Ascending aorta (tissue), 2 donors: ENCODE measurements at regions not wholly inside any gene's neighbourhood (a gene's known extent, or its start where the extent isn't known, plus 50 kb on each side); places are given as distances from the start of the nearest gene placed in this dataset.
"Not testable (repeated sequence)": the region's sequence is repeated elsewhere in the genome, so short reads cannot be mapped to it uniquely, and the experiment has no call there.

Experiments
- DNase-seq, 2 donors: peaks; one replicate each; pipeline ENCODE4 v3.0.0-alpha.2; 2019; ENCODE audit warnings: low spot score in 2 of 2
- H3K27ac ChIP-seq, 2 donors: fragments of 200-600 bp; sonication (generic); one replicate each; pipeline ENCODE4 v1.5.1; 2016 to 2017; ENCODE audit warnings: mild to moderate bottlenecking in 1 of 2
- H3K27me3 ChIP-seq: fragments of 200-600 bp; sonication (generic); one replicate; pipeline ENCODE4 v1.5.1; 2017
- H3K36me3 ChIP-seq, 2 donors: fragments of 200-600 bp; sonication (generic); one replicate each; pipeline ENCODE4 v1.5.1; 2016
- H3K4me1 ChIP-seq, 2 donors: fragments of 200-600 bp; sonication (generic); one replicate each; pipeline ENCODE4 v1.5.1; 2016 to 2017; ENCODE audit warnings: mild to moderate bottlenecking in 1 of 2
- H3K4me3 ChIP-seq, 2 donors: fragments of 200-600 bp; sonication (generic); one replicate each; pipeline ENCODE4 v1.5.1; 2016 to 2017; ENCODE audit warnings: mild to moderate bottlenecking in 1 of 2
- H3K9me3 ChIP-seq, 2 donors: fragments of 200-600 bp; sonication (generic); one replicate each; pipeline ENCODE4 v1.5.1; 2016
- CTCF ChIP-seq, 3 experiments: fragments of 200-600 bp in 2 of 3; fragments of 450-650 bp in 1 of 3; sonication (generic) in 2 of 3; IDR thresholded peaks; one replicate each; pipeline ENCODE4 v1.5.1; 2016 to 2019; ENCODE audit warnings: antibody characterized with exemption in 3 of 3, mild to moderate bottlenecking in 1 of 3, moderate library complexity in 1 of 3
- intact Hi-C: fragments of 100-400 bp; cut with DNase I; formaldehyde crosslinking; loops from one replicate; pipeline ENCODE4 v1.15.1; 2023

GRCh38 chr11:110514967-110515366, 85.2 kb downstream of the FDX1 start:
- intact Hi-C loops = no loop called here
- H3K27me3 ChIP-seq = no peaks in the 10 kb centered on the region
- no peak overlapping the region for H3K27ac ChIP-seq
- no peaks in the 10 kb centered on the region for H3K4me1 ChIP-seq
- no peaks in the 10 kb centered on the region for H3K36me3 ChIP-seq
- no peaks in the 10 kb centered on the region for H3K9me3 ChIP-seq
- H3K4me3 ChIP-seq = no peak overlapping the region
- no peak for DNase-seq
- TF ChIP-seq CTCF (IDR thresholded peaks at IDR 0.05) = no peak

DNA sequence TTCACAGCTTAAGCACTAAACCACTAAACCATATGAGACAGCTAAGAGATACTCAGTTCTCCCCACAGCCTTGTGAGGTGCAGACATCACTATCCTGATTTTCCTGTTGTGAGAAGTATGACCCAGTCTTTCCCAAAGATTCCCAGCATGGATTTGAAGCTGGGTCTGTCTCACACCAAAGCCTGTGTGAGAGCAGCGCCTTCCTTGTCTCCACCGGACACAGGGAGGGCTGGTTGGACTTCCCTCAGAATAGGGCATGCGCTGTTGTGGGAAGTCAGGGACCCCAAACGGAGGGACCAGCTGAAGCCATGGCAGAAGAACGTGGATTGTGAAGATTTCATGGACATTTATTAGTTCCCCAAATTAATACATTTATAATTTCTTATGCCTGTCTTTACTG, 87.6 kb downstream of the FDX1 start:
- H3K27ac ChIP-seq, intact Hi-C loops, DNase-seq, H3K27me3 ChIP-seq, H3K4me3 ChIP-seq, H3K36me3 ChIP-seq, H3K9me3 ChIP-seq, H3K4me1 ChIP-seq: not testable (repeated sequence)

DNA sequence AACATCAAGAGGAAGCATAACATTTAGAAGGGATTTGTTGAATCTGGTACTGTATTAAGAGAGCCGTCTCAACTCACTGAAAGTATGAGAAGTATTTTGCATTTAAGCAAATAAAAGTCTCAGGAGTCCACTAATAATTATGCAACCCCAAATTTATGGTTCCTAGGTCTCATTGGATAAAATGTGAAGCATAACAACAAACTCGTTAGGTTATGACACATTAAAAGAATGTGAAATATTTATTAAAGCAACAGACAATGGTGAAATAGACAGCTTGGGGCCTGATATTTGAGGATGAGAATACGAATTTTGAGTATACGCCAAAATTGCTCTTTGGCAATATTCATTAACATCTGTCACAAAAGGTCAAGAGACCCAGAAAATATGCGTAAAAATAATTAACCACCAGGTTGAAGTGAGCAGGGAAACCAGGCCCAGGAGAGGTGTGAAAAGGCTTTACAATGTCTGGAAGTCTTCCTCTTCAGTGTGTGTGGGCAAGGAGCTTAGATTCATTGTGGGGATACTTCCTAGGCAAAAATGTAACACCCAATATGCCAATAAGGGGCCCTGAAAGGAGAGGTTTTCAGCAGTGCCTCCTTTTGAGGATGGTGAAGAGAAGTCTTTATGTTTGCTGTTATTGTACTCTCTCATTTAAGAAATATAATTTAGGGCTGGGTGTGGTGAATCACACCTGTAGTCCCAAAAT, 89.2 kb downstream of the FDX1 start:
- no peak overlapping the region for H3K4me3 ChIP-seq
- H3K27ac ChIP-seq = no peak overlapping the region
- intact Hi-C loops = no loop called here
- no peak for DNase-seq
- no peaks in the 10 kb centered on the region for H3K4me1 ChIP-seq
- peaks cover 0 to 2% of the 10 kb centered on the region in 2 donors for H3K9me3 ChIP-seq
- TF ChIP-seq CTCF (IDR thresholded peaks at IDR 0.05) = no peak
- no peaks in the 10 kb centered on the region for H3K27me3 ChIP-seq
- no peaks in the 10 kb centered on the region for H3K36me3 ChIP-seq

- H3K9me3 ChIP-seq = peaks cover 0 to 2% of the 10 kb centered on the region in 2 donors
- DNase-seq = no peak
- H3K4me1 ChIP-seq = no peaks in the 10 kb centered on the region
- intact Hi-C loops = no loop called here
- no peak for TF ChIP-seq CTCF (IDR thresholded peaks at IDR 0.05)
- H3K36me3 ChIP-seq = no peaks in the 10 kb centered on the region
- H3K27me3 ChIP-seq = no peaks in the 10 kb centered on the region
- no peak overlapping the region for H3K27ac ChIP-seq
- H3K4me3 ChIP-seq = no peak overlapping the region
Measured at GRCh38 chr11:110519796-110520195, 90.0 kb downstream of the FDX1 start.

GRCh38 chr11:110522471-110522870, 92.7 kb downstream of the FDX1 start:
- TF ChIP-seq CTCF (IDR thresholded peaks at IDR 0.05) = no peak
- no peak for DNase-seq
- no peak overlapping the region for H3K4me3 ChIP-seq
- peaks cover 0 to 2% of the 10 kb centered on the region in 2 donors for H3K9me3 ChIP-seq
- no peaks in the 10 kb centered on the region for H3K36me3 ChIP-seq
- intact Hi-C loops = no loop called here
- H3K27ac ChIP-seq = no peak overlapping the region
- H3K27me3 ChIP-seq = no peaks in the 10 kb centered on the region
- no peaks in the 10 kb centered on the region for H3K4me1 ChIP-seq

DNA sequence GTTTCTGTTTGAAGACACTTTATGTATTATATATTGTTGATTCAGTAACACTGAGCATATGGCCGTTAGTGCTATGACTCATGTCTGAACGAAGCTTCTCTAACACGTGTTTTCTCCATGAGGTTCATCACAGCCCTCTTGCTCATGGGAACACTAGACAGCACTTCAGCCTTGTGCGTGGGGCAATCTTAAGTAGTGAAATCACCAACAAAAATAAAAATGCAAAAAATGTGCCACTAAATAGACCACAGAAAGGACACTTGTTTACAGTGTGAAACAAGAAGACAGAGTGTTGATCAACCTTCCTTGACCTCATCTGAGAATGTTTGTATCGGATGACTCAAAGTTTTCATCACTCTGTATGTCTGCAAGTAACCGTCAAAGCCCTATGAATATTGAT, 94.5 kb downstream of the FDX1 start:
- Histone ChIP-seq H3K4me3 (no peak overlapping the region), H3K27ac (no peak overlapping the region), H3K36me3 (no peaks in the 10 kb centered on the region), H3K4me1 (no peaks in the 10 kb centered on the region), H3K27me3 (no peaks in the 10 kb centered on the region), H3K9me3 (peaks cover 0 to 2% of the 10 kb centered on the region in 2 donors)
- DNase-seq = no peak
- TF ChIP-seq CTCF (IDR thresholded peaks at IDR 0.05) = no peak
- intact Hi-C loops = no loop called here
